Prostate gland (tissue), 2 donors: ENCODE measurements at regions not wholly inside any gene's neighbourhood (a gene's known extent, or its start where the extent isn't known, plus 50 kb on each side); places are given as distances from the start of the nearest gene placed in this dataset.

Experiments used
- DNase-seq: peaks from one replicate; pipeline ENCODE4 v3.0.0-alpha.2; 2019; ENCODE audit warnings: low spot score
- H3K27ac ChIP-seq, 2 donors: fragments of 200-600 bp; sonication (generic); 2 replicates each; pipeline ENCODE4 v1.5.1; 2017 to 2019
- H3K27me3 ChIP-seq: fragments of 200-600 bp; sonication (generic); replicated peaks from 2 replicates; pipeline ENCODE4 v1.5.1; 2019; ENCODE audit not compliant: insufficient read depth
- H3K36me3 ChIP-seq, 2 donors: fragments of 200-600 bp; sonication (generic); 1 replicate in 1 of 2; 2 replicates in 1 of 2; pipeline versions ENCODE4 v1.5.1 to v1.8.1; 2017 to 2019
- H3K4me1 ChIP-seq: fragments of 200-600 bp; sonication (generic); replicated peaks from 2 replicates; pipeline ENCODE4 v1.5.1; 2019
- H3K4me3 ChIP-seq, 2 donors: fragments of 200-600 bp; sonication (generic); 2 replicates each; pipeline ENCODE4 v1.5.1; 2017 to 2019
- H3K9me3 ChIP-seq: fragments of 200-600 bp; sonication (generic); 2 replicates; pipeline ENCODE4 v1.5.1; 2017
- CTCF ChIP-seq, 4 experiments: fragments of 200-600 bp in 2 of 4; fragments of 450-650 bp in 2 of 4; sonication (generic) in 2 of 4; IDR thresholded peaks; 1 replicate in 3 of 4; 2 replicates in 1 of 4; pipeline ENCODE4 v1.5.1; 2016 to 2019; ENCODE audit warnings: antibody characterized with exemption in 4 of 4, mild to moderate bottlenecking in 2 of 4, moderate library complexity in 2 of 4
- POLR2A ChIP-seq: fragments of 450-650 bp; IDR thresholded peaks from one replicate; pipeline ENCODE4 v1.6.1; 2016; ENCODE audit warnings: antibody characterized with exemption, mild to moderate bottlenecking
- POLR2AphosphoS5 ChIP-seq: sonication (generic); formaldehyde crosslinking; IDR thresholded peaks from one replicate; pipeline ENCODE4 v1.6.1; 2017; ENCODE audit warnings: antibody characterized with exemption
- WGBS: methylation state at CpG from one replicate; pipeline ENCODE4 v1.1.5; 2018; 5-methylcytosine and 5-hydroxymethylcytosine counted together
- intact Hi-C: fragments of 100-400 bp; cut with DNase I; formaldehyde crosslinking; loops from one replicate; pipeline ENCODE4 v1.14.2; 2022

DNA sequence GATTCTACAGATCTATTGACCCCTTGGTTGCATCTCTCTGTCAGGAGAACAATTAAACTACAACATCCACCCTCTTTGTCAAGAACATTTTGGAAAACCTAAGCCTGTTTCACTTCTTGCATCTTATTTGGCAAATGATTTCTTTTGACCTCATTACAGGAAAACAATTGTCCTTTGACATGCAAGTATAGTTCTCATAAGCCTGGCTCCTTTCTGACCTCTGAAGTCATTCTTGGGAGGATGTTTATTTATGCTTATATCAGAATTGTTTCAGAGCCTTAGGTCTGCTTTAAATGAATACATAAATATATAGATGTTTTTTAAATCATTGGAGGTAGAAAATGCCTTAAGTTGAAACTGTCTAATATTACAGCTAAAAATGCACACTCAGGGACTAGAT, 361.3 kb upstream of the PTGER4 start:
- TF ChIP-seq POLR2AphosphoS5 (no peak), POLR2A (no peak), CTCF (IDR thresholded peaks at IDR 0.05) (no peak)
- DNase-seq, result no peak
- no peaks in the 10 kb centered on the region for H3K27me3 ChIP-seq
- no peak overlapping the region for H3K27ac ChIP-seq
- H3K4me1 ChIP-seq, result no peaks in the 10 kb centered on the region
- H3K9me3 ChIP-seq, result no peaks in the 10 kb centered on the region
- H3K36me3 ChIP-seq, result no peaks in the 10 kb centered on the region
- no peak overlapping the region for H3K4me3 ChIP-seq
- intact Hi-C loops, result no loop called here

DNA sequence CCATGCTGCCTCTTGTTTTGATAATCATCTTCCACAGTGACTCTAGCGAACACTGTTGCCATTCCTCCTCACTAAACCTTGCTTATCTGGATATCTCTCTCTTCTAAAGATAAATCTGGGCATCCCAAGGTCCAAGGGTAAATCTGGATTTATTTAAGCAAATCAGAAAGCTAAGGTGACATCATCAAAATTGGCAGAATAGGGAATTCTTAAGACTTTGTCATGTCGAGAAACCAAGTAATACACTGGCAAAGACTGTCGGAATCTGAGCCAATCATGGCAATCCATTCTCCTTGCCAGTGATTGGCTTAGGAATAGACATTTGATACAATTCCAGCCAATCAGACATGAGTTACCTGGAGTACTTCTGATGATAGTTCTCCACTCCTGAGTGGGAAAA, 362.7 kb upstream of the PTGER4 start:
- Histone ChIP-seq H3K4me1 (no peaks in the 10 kb centered on the region), H3K4me3 (no peak overlapping the region), H3K27ac (no peak overlapping the region), H3K36me3 (no peaks in the 10 kb centered on the region), H3K27me3 (no peaks in the 10 kb centered on the region), H3K9me3 (no peaks in the 10 kb centered on the region)
- intact Hi-C loops, result no loop called here
- 88% methylated on average over 3 of the region's 3 CpGs for WGBS
- TF ChIP-seq POLR2AphosphoS5 (no peak), CTCF (IDR thresholded peaks at IDR 0.05) (no peak), POLR2A (no peak)
- no peak for DNase-seq

DNA sequence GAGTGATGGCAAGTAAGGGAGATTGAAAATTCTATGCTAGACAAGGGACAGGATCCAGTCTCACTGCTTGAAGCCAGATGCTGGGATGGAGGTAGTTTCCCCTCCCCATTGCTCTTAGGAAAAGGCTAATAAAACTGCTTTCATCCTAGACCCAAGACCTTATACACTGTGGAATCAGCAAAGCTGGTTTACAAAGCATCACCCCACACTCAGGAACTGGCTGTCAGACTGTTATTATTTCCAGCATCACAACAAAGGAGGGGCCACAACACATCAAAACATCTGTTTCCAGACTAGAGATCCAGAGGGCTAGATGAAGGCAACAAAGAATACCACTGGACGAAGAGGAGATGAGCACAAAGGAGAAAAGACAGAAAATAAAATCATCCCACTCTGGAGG, 364.6 kb upstream of the PTGER4 start:
- intact Hi-C loops, result no loop called here
- Histone ChIP-seq H3K27ac (no peak overlapping the region), H3K4me1 (no peaks in the 10 kb centered on the region), H3K36me3 (no peaks in the 10 kb centered on the region), H3K4me3 (no peak overlapping the region), H3K9me3 (no peaks in the 10 kb centered on the region), H3K27me3 (no peaks in the 10 kb centered on the region)
- DNase-seq, result no peak
- no peak for TF ChIP-seq CTCF (IDR thresholded peaks at IDR 0.05)
- WGBS, result 61% methylated on average over 1 of the region's 1 CpG

DNA sequence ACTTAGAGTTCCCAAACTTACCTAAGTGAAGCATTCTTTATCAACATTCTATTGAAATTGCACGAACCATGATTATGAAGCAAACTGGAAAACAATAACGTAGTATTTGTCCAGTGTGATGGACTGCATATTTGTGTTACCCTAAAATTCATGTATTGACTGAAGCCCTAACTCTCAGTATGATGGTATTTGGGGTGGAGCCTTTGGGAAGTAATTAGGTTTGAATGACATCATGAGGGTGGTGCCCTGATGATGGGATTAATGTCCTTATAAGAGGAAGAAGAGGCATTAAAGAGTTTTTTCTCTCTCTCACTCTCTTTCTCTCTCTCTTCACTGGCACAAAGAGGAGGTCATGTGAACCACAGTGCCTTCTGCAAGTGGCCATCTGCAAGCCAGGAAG, 365.4 kb upstream of the PTGER4 start:
- TF ChIP-seq POLR2A, result no peak
- TF ChIP-seq POLR2AphosphoS5, result no peak
- TF ChIP-seq CTCF (IDR thresholded peaks at IDR 0.05), result no peak
- 94% methylated on average over 2 of the region's 2 CpGs for WGBS
- Histone ChIP-seq H3K4me3 (no peak overlapping the region), H3K4me1 (no peaks in the 10 kb centered on the region), H3K9me3 (no peaks in the 10 kb centered on the region), H3K27me3 (no peaks in the 10 kb centered on the region), H3K36me3 (no peaks in the 10 kb centered on the region), H3K27ac (no peak overlapping the region)
- intact Hi-C loops, result no loop called here
- DNase-seq, result no peak

DNA sequence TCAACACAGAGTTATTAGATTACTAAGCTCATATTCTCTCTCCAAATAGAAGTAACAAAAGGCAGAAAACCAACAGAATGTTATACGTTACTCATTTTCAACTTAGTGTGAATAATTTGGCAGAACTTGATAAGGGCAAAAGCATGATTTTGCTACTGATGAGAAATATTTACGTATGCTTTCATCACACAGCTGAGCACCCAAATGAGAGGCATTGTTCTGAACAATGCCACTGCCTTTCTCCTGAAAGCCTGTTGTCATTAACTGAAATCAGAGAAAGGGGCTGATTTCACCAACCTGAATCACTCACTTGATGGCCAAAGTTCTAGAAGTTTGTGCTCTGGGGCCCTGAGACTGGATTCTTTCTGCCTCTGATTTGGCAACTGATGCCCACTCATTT, 367.5 kb upstream of the PTGER4 start:
- intact Hi-C loops, result no loop called here
- no peak for TF ChIP-seq CTCF (IDR thresholded peaks at IDR 0.05)
- no peak for TF ChIP-seq POLR2A
- no peak for TF ChIP-seq POLR2AphosphoS5
- Histone ChIP-seq H3K27ac (no peak overlapping the region), H3K4me1 (no peaks in the 10 kb centered on the region), H3K9me3 (no peaks in the 10 kb centered on the region), H3K27me3 (no peaks in the 10 kb centered on the region), H3K4me3 (no peak overlapping the region), H3K36me3 (no peaks in the 10 kb centered on the region)
- no peak for DNase-seq
- WGBS, result 48% methylated on average over 2 of the region's 2 CpGs
